Esophagus squamous epithelium (tissue), 4 donors: ENCODE measurements at regions not wholly inside any gene's neighbourhood (a gene's known extent, or its start where the extent isn't known, plus 50 kb on each side); places are given as distances from the start of the nearest gene placed in this dataset.

Experiments
- POLR2A ChIP-seq, 4 donors: fragments of 450-650 bp; IDR thresholded peaks; one replicate each; pipeline ENCODE4 v1.6.1; 2017; ENCODE audit warnings: antibody characterized with exemption in 4 of 4, mild to moderate bottlenecking in 4 of 4, moderate library complexity in 3 of 4
- TF ChIP-seq, protein P1 (sequence below), 6 experiments: fragments of 450-650 bp in 4 of 6; fragments of 200-600 bp in 2 of 6; sonication (generic) in 2 of 6; IDR thresholded peaks; one replicate each; pipeline ENCODE4 v1.5.1; 2016 to 2019; ENCODE audit warnings: antibody characterized with exemption in 6 of 6, mild to moderate bottlenecking in 4 of 6, moderate library complexity in 4 of 6

DNA sequence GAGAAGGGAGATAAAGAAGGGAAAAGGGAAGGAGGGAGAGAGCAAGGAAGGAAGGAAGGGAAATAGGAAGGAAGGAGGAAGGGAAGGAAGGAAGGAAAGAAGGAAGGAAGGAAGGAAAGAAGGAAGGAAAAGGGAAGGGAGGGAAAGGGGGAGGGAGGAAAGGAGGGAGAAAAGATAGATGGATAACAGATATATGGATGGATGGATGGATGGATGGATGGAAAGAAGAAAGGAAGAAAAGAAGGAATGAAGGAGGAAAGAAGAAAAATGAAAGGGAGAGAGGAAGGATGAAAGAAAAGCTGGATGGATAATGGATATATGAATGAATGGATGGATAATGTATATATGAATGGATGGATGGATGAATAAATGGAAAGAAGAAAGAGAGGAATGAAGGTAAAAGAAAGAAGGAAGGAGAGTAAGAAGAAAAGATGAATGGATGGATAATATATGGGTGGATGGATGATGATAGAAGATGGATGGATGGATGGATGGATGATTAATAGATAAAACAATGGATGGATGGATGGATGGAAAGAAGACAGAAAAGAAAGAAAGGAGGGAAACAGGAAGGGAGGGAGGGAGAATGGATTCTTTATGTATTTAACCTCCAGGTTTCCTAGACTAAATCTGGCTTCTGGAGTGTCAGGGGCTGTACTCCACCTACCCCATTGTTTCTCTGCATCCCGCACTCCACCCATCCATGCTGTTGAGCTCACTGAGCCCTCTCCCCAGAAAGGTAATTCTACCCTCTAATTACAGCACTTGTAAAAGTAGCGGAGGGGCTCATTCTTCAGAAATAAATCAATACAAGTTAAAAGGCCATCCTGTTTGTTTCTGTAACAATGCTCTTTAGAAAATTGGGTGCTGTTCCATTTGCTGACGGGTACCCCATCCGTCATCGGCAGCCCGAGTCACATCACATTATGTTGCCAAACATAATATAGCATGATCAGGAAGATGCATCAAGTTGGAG lies 506.1 kb downstream of the MIAT start:
- TF ChIP-seq, protein P1, sequence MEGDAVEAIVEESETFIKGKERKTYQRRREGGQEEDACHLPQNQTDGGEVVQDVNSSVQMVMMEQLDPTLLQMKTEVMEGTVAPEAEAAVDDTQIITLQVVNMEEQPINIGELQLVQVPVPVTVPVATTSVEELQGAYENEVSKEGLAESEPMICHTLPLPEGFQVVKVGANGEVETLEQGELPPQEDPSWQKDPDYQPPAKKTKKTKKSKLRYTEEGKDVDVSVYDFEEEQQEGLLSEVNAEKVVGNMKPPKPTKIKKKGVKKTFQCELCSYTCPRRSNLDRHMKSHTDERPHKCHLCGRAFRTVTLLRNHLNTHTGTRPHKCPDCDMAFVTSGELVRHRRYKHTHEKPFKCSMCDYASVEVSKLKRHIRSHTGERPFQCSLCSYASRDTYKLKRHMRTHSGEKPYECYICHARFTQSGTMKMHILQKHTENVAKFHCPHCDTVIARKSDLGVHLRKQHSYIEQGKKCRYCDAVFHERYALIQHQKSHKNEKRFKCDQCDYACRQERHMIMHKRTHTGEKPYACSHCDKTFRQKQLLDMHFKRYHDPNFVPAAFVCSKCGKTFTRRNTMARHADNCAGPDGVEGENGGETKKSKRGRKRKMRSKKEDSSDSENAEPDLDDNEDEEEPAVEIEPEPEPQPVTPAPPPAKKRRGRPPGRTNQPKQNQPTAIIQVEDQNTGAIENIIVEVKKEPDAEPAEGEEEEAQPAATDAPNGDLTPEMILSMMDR (IDR thresholded peaks at IDR 0.05) = no peak
- no peak for TF ChIP-seq POLR2A (IDR thresholded peaks at IDR 0.05)
